ENCODE measurements at regions not wholly inside any gene's neighbourhood (a gene's known extent, or its start where the extent isn't known, plus 50 kb on each side); places are given as distances from the start of the nearest gene placed in this dataset.

GRCh38 chr20:10730629-10731183 lies 56.9 kb upstream of the JAG1 start:
- TF ChIP-seq, protein P1, sequence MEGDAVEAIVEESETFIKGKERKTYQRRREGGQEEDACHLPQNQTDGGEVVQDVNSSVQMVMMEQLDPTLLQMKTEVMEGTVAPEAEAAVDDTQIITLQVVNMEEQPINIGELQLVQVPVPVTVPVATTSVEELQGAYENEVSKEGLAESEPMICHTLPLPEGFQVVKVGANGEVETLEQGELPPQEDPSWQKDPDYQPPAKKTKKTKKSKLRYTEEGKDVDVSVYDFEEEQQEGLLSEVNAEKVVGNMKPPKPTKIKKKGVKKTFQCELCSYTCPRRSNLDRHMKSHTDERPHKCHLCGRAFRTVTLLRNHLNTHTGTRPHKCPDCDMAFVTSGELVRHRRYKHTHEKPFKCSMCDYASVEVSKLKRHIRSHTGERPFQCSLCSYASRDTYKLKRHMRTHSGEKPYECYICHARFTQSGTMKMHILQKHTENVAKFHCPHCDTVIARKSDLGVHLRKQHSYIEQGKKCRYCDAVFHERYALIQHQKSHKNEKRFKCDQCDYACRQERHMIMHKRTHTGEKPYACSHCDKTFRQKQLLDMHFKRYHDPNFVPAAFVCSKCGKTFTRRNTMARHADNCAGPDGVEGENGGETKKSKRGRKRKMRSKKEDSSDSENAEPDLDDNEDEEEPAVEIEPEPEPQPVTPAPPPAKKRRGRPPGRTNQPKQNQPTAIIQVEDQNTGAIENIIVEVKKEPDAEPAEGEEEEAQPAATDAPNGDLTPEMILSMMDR (IDR thresholded peaks at IDR 0.05), result no peak
- TF ChIP-seq, protein P2, sequence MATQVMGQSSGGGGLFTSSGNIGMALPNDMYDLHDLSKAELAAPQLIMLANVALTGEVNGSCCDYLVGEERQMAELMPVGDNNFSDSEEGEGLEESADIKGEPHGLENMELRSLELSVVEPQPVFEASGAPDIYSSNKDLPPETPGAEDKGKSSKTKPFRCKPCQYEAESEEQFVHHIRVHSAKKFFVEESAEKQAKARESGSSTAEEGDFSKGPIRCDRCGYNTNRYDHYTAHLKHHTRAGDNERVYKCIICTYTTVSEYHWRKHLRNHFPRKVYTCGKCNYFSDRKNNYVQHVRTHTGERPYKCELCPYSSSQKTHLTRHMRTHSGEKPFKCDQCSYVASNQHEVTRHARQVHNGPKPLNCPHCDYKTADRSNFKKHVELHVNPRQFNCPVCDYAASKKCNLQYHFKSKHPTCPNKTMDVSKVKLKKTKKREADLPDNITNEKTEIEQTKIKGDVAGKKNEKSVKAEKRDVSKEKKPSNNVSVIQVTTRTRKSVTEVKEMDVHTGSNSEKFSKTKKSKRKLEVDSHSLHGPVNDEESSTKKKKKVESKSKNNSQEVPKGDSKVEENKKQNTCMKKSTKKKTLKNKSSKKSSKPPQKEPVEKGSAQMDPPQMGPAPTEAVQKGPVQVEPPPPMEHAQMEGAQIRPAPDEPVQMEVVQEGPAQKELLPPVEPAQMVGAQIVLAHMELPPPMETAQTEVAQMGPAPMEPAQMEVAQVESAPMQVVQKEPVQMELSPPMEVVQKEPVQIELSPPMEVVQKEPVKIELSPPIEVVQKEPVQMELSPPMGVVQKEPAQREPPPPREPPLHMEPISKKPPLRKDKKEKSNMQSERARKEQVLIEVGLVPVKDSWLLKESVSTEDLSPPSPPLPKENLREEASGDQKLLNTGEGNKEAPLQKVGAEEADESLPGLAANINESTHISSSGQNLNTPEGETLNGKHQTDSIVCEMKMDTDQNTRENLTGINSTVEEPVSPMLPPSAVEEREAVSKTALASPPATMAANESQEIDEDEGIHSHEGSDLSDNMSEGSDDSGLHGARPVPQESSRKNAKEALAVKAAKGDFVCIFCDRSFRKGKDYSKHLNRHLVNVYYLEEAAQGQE (IDR thresholded peaks at IDR 0.05; ENCODE audit: insufficient read depth in 1 of 2, low read depth in 2 of 2, low read length in 1 of 2), result no peak
- TF ChIP-seq POLR2AphosphoS5 (IDR thresholded peaks at IDR 0.05; ENCODE audit: low read depth, low read length) (no peak), SIN3A (IDR thresholded peaks at IDR 0.05; ENCODE audit: borderline replicate concordance, insufficient read depth, low read depth, low read length) (no peak)

Measured in Panc1 (cell line).